ENCODE measurements at regions not wholly inside any gene's neighbourhood (a gene's known extent, or its start where the extent isn't known, plus 50 kb on each side); places are given as distances from the start of the nearest gene placed in this dataset.

- TF ChIP-seq CTCF (IDR thresholded peaks at IDR 0.05 in 8 of 11, conservative IDR thresholded peaks at IDR 0.05 in 3 of 11) (no peak), POLR2A (IDR thresholded peaks at IDR 0.05) (no peak)
Observed at GRCh38 chr12:87836190-87836589, 193.0 kb downstream of the C12orf50 start.
